NCI-H2081 treated with DMSO at 0.1 percent for 48 hours (cell line): ENCODE measurements at regions not wholly inside any gene's neighbourhood (a gene's known extent, or its start where the extent isn't known, plus 50 kb on each side); places are given as distances from the start of the nearest gene placed in this dataset.

Experiments used
- DNase-seq: peaks from one replicate; lab custom pipeline; 2025; lab: John Stamatoyannopoulos, UW

- no peak for DNase-seq
Measured at GRCh38 chr2:5339473-5339872, 352.7 kb upstream of the SOX11 start.

GRCh38 chr2:5343785-5344335 lies 348.3 kb upstream of the SOX11 start:
- DNase-seq: no peak

GRCh38 chr2:5352286-5352685 lies 339.9 kb upstream of the SOX11 start:
- DNase-seq: no peak

GRCh38 chr2:5353565-5353964 lies 338.6 kb upstream of the SOX11 start:
- no peak for DNase-seq

- no peak for DNase-seq
Measured at GRCh38 chr2:5359397-5359796, 332.8 kb upstream of the SOX11 start.

GRCh38 chr2:5360081-5360480 lies 332.1 kb upstream of the SOX11 start:
- DNase-seq: no peak

- no peak for DNase-seq
Measured at GRCh38 chr2:5364361-5364760, 327.8 kb upstream of the SOX11 start.

GRCh38 chr2:5365871-5366461 lies 326.2 kb upstream of the SOX11 start:
- DNase-seq: peak; percentile 43

GRCh38 chr2:5367321-5367720 lies 324.9 kb upstream of the SOX11 start:
- DNase-seq: no peak

GRCh38 chr2:5368263-5368662 lies 323.9 kb upstream of the SOX11 start:
- DNase-seq: no peak

- DNase-seq: no peak
Measured at GRCh38 chr2:5369510-5369909, 322.7 kb upstream of the SOX11 start.

- no peak for DNase-seq
Measured at GRCh38 chr2:5370158-5370557, 322.0 kb upstream of the SOX11 start.

GRCh38 chr2:5372141-5372540 lies 320.0 kb upstream of the SOX11 start:
- no peak for DNase-seq

- no peak for DNase-seq
Measured at GRCh38 chr2:5373200-5373599, 319.0 kb upstream of the SOX11 start.

GRCh38 chr2:5374762-5375161 lies 317.4 kb upstream of the SOX11 start:
- no peak for DNase-seq

- DNase-seq: no peak
Measured at GRCh38 chr2:5377323-5377722, 314.9 kb upstream of the SOX11 start.

- no peak for DNase-seq
Measured at GRCh38 chr2:5379811-5380210, 312.4 kb upstream of the SOX11 start.

GRCh38 chr2:5385596-5385995 lies 306.6 kb upstream of the SOX11 start:
- no peak for DNase-seq

- DNase-seq: no peak
Measured at GRCh38 chr2:5387406-5387805, 304.8 kb upstream of the SOX11 start.

GRCh38 chr2:5389740-5390139 lies 302.4 kb upstream of the SOX11 start:
- no peak for DNase-seq

GRCh38 chr2:5391362-5391761 lies 300.8 kb upstream of the SOX11 start:
- no peak for DNase-seq

GRCh38 chr2:5392658-5393057 lies 299.5 kb upstream of the SOX11 start:
- no peak for DNase-seq

GRCh38 chr2:5393474-5393873 lies 298.7 kb upstream of the SOX11 start:
- no peak for DNase-seq

- DNase-seq: no peak
Measured at GRCh38 chr2:5394223-5394622, 298.0 kb upstream of the SOX11 start.
